ENCODE measurements at regions not wholly inside any gene's neighbourhood (a gene's known extent, or its start where the extent isn't known, plus 50 kb on each side); places are given as distances from the start of the nearest gene placed in this dataset.

GRCh38 chr5:67976181-67976580, 239.4 kb upstream of the PIK3R1 start (continued):
- TF ChIP-seq, protein P1, sequence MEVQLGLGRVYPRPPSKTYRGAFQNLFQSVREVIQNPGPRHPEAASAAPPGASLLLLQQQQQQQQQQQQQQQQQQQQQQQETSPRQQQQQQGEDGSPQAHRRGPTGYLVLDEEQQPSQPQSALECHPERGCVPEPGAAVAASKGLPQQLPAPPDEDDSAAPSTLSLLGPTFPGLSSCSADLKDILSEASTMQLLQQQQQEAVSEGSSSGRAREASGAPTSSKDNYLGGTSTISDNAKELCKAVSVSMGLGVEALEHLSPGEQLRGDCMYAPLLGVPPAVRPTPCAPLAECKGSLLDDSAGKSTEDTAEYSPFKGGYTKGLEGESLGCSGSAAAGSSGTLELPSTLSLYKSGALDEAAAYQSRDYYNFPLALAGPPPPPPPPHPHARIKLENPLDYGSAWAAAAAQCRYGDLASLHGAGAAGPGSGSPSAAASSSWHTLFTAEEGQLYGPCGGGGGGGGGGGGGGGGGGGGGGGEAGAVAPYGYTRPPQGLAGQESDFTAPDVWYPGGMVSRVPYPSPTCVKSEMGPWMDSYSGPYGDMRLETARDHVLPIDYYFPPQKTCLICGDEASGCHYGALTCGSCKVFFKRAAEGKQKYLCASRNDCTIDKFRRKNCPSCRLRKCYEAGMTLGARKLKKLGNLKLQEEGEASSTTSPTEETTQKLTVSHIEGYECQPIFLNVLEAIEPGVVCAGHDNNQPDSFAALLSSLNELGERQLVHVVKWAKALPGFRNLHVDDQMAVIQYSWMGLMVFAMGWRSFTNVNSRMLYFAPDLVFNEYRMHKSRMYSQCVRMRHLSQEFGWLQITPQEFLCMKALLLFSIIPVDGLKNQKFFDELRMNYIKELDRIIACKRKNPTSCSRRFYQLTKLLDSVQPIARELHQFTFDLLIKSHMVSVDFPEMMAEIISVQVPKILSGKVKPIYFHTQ (CRISPR knock-in tag; IDR thresholded peaks at IDR 0.05): no peak

DNA sequence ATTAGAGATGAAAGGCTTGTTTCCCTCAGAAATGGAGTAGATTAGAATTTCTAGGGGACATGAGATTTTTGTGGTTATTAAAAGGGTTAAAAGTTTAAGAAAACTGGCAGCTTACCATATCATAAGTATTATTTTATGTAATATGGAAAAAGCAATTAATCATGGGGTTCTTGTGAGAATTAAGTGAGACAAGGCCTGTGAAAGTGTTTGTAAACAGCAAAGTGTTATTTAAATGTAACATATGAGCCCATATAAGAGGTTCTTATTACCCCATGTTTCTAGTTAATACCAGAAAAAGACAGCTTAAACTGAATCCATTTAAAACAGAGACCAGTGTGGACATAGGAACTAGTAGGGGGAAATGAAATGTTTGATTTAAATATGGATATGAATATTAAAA, 241.1 kb upstream of the PIK3R1 start:
- ChIA-PET POLR2A (no interaction called here), CTCF (no interaction called here)
- DNase-seq (ENCODE audit: low spot score) (no peak), ATAC-seq (no peak)
- TF ChIP-seq MXD4 (CRISPR knock-in tag; IDR thresholded peaks at IDR 0.05; ENCODE audit: borderline replicate concordance) (no peak), MAX (CRISPR knock-in tag; IDR thresholded peaks at IDR 0.05) (no peak), FOXK1 (CRISPR knock-in tag; IDR thresholded peaks at IDR 0.05) (no peak), ZNF281 (CRISPR knock-in tag; IDR thresholded peaks at IDR 0.05) (no peak), GTF2I (CRISPR knock-in tag; conservative IDR thresholded peaks at IDR 0.05) (no peak), JUN (CRISPR knock-in tag; IDR thresholded peaks at IDR 0.05) (no peak), MLX (CRISPR knock-in tag; IDR thresholded peaks at IDR 0.05) (no peak), ZNF263 (CRISPR knock-in tag; IDR thresholded peaks at IDR 0.05; ENCODE audit: low read depth) (no peak), E2F1 (CRISPR knock-in tag; IDR thresholded peaks at IDR 0.05) (no peak), JAZF1 (CRISPR knock-in tag; IDR thresholded peaks at IDR 0.05) (no peak), ZNF425 (CRISPR knock-in tag; conservative IDR thresholded peaks at IDR 0.05) (no peak), ZNF219 (CRISPR knock-in tag; IDR thresholded peaks at IDR 0.05; ENCODE audit: borderline replicate concordance) (no peak)
- TF ChIP-seq, protein P2, sequence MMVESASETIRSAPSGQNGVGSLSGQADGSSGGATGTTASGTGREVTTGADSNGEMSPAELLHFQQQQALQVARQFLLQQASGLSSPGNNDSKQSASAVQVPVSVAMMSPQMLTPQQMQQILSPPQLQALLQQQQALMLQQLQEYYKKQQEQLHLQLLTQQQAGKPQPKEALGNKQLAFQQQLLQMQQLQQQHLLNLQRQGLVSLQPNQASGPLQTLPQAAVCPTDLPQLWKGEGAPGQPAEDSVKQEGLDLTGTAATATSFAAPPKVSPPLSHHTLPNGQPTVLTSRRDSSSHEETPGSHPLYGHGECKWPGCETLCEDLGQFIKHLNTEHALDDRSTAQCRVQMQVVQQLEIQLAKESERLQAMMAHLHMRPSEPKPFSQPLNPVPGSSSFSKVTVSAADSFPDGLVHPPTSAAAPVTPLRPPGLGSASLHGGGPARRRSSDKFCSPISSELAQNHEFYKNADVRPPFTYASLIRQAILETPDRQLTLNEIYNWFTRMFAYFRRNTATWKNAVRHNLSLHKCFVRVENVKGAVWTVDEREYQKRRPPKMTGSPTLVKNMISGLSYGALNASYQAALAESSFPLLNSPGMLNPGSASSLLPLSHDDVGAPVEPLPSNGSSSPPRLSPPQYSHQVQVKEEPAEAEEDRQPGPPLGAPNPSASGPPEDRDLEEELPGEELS (CRISPR knock-in tag; IDR thresholded peaks at IDR 0.05): no peak
- TF ChIP-seq, protein P3, sequence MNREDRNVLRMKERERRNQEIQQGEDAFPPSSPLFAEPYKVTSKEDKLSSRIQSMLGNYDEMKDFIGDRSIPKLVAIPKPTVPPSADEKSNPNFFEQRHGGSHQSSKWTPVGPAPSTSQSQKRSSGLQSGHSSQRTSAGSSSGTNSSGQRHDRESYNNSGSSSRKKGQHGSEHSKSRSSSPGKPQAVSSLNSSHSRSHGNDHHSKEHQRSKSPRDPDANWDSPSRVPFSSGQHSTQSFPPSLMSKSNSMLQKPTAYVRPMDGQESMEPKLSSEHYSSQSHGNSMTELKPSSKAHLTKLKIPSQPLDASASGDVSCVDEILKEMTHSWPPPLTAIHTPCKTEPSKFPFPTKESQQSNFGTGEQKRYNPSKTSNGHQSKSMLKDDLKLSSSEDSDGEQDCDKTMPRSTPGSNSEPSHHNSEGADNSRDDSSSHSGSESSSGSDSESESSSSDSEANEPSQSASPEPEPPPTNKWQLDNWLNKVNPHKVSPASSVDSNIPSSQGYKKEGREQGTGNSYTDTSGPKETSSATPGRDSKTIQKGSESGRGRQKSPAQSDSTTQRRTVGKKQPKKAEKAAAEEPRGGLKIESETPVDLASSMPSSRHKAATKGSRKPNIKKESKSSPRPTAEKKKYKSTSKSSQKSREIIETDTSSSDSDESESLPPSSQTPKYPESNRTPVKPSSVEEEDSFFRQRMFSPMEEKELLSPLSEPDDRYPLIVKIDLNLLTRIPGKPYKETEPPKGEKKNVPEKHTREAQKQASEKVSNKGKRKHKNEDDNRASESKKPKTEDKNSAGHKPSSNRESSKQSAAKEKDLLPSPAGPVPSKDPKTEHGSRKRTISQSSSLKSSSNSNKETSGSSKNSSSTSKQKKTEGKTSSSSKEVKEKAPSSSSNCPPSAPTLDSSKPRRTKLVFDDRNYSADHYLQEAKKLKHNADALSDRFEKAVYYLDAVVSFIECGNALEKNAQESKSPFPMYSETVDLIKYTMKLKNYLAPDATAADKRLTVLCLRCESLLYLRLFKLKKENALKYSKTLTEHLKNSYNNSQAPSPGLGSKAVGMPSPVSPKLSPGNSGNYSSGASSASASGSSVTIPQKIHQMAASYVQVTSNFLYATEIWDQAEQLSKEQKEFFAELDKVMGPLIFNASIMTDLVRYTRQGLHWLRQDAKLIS (CRISPR knock-in tag; IDR thresholded peaks at IDR 0.05; ENCODE audit: borderline replicate concordance): no peak
- TF ChIP-seq, protein P4, sequence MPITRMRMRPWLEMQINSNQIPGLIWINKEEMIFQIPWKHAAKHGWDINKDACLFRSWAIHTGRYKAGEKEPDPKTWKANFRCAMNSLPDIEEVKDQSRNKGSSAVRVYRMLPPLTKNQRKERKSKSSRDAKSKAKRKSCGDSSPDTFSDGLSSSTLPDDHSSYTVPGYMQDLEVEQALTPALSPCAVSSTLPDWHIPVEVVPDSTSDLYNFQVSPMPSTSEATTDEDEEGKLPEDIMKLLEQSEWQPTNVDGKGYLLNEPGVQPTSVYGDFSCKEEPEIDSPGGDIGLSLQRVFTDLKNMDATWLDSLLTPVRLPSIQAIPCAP (CRISPR knock-in tag; IDR thresholded peaks at IDR 0.05): no peak
- peaks cover 13% of the 10 kb centered on the region for H3K4me1 Mint-ChIP-seq
- no peak overlapping the region for H3K4me3 Mint-ChIP-seq
- H3K36me3 Mint-ChIP-seq: no peaks in the 10 kb centered on the region
- no peak overlapping the region for H3K27ac Mint-ChIP-seq
- H3K9me3 Mint-ChIP-seq: peaks cover 3% of the 10 kb centered on the region; the same call in 1 of the 2 replicates
- no peaks in the 10 kb centered on the region for H3K27me3 Mint-ChIP-seq (ENCODE audit: low read depth)

Data from WTC11 (cell line).